Skin epidermis (tissue), 12 donors: ENCODE measurements at regions not wholly inside any gene's neighbourhood (a gene's known extent, or its start where the extent isn't known, plus 50 kb on each side); places are given as distances from the start of the nearest gene placed in this dataset.
"Not testable (repeated sequence)": the region's sequence is repeated elsewhere in the genome, so short reads cannot be mapped to it uniquely, and the experiment has no call there.

Experiments
- H3K27ac ChIP-seq, 21 experiments: fragments of 200-600 bp; sonication (generic) in 11 of 21; one replicate each; pipeline ENCODE4 v1.5.0; 2020; ENCODE audit warnings: mild to moderate bottlenecking in 3 of 21, inconsistent platforms in 2 of 21, moderate library complexity in 2 of 21
- H3K4me3 ChIP-seq, 7 experiments: fragments of 200-600 bp; sonication (generic) in 2 of 7; one replicate each; pipeline ENCODE4 v1.5.0; 2020; ENCODE audit warnings: inconsistent platforms in 2 of 7, mild to moderate bottlenecking in 2 of 7, moderate library complexity in 1 of 7

DNA sequence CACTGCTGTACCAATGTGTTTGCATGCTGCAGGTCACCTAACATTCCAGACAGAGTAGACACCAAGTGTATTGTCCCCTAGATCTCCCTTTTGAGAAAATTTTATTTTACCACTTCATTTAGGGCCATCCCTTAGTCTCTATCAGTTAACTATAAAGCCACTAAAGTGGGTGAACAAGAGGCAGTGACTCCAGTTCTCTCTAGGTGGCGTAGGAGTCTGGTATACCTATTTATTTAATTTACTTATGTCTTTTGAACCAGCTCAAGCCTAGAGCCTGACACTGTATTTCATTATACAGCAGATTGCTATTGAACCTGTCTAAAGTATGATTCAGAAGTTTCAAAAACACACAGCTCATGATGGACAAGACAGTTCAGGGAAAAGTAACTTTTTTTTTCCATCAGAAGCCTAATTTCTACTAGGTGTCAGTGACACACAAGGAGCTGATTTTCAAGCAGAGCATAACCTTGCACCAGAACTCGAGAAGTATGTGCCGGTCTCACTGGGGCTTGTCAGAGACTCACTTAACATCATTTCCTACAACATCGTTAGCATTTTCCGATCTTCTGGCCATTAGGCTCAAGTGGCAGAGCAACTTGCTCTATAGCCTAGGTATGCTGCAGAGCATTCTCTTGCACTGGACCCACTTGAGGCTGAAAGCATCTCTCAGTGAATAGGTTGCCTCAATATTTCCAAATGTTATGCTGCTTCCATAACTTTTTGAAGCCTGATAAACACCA lies 175.4 kb downstream of the CDC14C start:
- no peak overlapping the region for H3K4me3 ChIP-seq
- H3K27ac ChIP-seq, result no peak overlapping the region

DNA sequence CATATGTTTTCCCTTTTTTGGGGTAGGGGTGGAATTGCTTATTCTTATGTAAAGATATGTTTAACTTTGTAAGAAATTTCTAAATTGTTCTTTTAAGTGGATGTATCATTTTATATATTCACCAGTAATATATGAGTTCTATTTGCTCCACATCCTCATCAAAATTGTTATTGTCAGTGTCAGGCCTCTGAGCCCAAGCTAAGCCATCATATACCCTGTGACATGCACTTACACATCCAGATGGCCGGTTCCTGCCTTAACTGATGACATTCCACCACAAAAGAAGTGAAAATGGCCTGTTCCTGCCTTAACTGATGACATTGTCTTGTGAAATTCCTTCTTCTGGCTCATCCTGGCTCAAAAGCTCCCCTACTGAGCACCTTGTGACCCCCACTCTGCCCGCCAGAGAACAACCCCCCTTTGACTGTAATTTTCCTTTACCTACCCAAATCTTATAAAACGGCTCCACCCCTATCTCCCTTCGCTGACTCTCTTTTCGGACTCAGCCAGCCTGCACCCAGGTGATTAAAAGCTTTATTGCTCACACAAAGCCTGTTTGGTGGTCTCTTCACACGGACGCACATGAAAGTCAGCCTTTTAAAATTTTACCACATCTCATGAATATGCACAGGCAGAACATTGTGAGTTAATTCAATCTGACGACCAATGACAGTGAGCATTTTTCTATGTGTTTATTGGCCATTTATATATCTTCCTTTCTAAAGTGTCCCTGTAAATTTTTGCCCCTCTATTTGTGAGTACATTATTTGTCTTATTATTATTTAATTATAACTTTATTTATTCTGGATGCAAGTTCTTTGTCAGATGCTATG lies 176.8 kb downstream of the CDC14C start:
- not testable (repeated sequence) for H3K27ac ChIP-seq, H3K4me3 ChIP-seq

DNA sequence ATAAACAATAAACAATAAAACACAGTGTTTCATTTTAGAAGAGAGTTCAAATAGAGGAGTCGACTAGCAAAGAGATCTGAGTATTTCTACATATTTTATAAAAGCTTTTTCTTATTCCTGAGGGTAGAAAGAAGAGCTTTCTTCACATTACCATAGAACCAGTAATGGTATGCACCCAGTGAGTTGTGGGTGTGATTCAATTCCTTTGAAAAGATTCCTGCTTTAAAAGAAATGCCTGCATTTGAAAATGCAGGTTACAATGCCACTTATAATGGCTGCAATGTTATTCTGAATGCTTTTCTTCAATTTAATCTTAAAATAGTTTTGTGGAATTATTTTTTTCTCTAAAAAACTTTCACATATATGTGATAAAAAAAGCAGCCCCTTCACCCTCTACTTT lies 178.1 kb downstream of the CDC14C start:
- H3K4me3 ChIP-seq, result no peak overlapping the region
- no peak overlapping the region for H3K27ac ChIP-seq

DNA sequence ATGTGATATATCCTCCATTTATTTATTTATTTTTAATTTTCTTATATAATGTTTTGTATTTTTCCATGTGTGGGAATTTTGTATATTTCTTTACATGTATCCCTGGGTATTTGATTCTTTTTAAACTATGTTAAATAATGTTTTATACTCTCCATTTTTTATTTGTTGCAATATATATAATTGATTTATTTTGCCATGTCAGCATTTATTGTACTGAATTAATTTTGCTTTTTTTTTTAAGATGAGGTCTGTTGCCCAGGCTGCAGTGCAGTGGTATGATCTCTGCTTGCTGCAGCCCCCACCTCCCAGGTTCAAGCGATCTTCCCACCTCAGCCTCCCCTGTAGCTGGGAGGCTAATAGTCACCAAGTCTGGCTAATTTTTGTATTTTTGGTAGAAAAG lies 187.4 kb downstream of the CDC14C start:
- H3K27ac ChIP-seq, result no peak overlapping the region
- H3K4me3 ChIP-seq, result no peak overlapping the region

DNA sequence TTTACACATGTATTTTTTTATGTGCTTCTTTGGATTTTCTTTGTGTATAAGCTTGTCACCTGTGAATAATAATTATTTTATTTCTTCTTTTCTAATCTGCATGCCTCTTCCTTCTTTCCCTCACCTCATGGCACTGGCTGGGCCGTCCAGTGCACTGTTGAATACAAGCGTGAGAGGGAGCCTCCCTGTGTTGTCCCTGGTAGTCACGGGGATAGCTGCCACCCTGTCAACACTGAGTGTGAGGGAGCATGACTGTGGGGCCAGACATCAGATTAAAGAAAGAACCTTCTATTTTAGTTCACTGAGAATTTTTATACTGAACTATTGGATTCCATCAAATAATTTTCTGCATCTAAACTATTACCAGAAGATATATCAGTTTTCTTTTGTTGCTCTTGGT lies 187.9 kb downstream of the CDC14C start:
- Histone ChIP-seq H3K4me3 (no peak overlapping the region), H3K27ac (no peak overlapping the region)

DNA sequence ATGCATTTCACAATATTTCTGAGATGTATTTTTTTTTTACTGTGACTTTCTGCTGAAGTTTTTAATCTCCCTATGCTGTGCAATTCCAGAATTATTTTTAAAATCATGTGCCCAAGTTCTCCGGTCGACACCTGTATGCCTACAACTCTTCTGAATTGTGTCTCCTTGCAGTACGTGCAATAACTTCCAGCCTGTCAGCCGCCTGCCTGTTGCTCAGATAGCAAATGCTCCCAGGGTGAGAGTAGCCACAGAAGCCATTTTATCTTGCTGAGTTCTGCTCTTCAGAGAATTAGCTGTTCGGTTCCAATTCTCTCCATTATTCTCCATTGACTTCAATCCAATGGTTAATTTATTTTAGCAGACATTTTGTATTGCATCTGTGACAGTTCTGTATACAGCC lies 188.3 kb downstream of the CDC14C start:
- Histone ChIP-seq H3K27ac (no peak overlapping the region), H3K4me3 (no peak overlapping the region)

DNA sequence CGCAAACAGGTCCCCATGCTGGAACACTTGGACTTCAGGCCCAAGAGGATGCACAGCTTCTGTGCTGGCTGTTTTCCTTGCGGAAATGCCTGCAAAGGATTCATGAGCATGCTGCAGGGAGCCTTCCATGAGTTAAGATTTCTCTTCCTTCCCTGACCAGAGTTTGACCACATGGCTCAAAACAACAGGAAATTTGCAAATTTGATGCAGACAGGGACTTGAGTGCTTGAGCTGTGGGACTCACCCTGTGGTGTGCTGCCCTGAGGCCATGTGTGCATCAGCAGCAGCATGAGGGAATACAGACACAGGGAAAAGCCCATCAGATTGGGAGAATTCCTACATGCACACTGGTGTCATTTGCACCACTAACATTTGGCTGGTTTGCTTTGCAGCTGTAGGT lies 195.4 kb downstream of the CDC14C start:
- Histone ChIP-seq H3K4me3 (no peak overlapping the region), H3K27ac (no peak overlapping the region)

DNA sequence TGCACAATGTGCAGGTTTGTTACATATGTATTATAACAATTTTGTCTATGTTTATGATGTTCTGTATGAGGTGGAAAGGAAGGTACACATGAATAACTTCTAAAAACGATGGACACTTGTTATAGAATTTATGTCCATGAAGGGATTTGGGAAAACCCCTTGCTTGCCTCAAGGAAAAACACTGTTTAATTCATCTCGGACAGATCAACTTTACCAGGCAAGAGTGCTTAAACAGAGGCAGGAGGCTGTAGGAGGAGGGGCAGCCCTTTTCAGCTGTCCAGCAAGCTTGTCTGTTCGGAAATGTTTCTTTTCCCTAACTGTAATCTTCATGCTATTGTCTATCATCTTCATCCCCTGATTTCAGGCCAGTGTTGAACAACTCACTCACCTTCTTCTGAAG lies 200.9 kb downstream of the CDC14C start:
- Histone ChIP-seq H3K4me3 (no peak overlapping the region), H3K27ac (no peak overlapping the region)

DNA sequence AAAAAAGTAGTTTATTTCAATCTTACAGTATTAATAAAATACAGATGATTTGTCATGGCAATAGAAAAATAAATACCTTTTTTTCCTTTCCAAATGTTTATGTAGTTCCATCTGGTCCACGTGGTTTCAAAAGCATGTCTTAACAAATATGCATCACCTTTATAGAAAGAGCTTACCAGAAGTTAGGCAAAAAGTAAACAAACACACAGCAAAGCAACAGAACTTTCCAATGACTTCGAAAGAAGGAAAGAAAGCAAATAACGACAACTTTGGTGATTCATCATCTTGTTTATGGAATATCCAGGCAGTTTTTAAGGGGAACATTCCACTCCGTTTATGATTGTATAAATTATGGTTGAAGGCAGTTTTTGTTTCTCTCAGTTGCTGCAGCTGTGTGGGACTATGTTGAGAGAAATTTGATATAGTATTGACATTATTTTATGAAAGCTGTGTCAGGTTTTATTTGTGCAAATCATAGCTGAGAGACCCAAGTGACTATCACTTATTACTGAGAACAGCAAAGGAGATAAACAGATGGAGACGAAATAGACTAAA lies 203.1 kb downstream of the CDC14C start:
- no peak overlapping the region for H3K27ac ChIP-seq
- H3K4me3 ChIP-seq, result no peak overlapping the region

DNA sequence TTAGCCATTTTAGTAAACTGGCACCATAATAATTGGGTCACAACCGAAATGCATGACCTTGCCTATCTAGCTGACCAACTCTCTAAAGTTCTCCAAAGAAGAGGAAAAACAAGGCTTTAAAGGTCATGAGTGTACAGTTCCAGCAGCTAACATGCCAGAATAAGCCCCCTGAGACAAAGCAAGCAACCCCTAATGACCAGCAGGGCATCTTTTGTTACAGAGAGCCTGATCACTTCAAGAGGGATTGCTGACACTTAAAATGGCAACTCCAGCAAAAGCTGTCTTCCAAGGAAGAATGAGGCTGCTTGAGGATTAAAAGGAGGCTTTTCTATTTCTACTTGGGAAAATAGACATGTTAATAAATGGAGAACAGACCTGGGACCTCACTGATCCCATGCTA lies 213.6 kb downstream of the CDC14C start:
- H3K4me3 ChIP-seq, result no peak overlapping the region
- no peak overlapping the region for H3K27ac ChIP-seq

DNA sequence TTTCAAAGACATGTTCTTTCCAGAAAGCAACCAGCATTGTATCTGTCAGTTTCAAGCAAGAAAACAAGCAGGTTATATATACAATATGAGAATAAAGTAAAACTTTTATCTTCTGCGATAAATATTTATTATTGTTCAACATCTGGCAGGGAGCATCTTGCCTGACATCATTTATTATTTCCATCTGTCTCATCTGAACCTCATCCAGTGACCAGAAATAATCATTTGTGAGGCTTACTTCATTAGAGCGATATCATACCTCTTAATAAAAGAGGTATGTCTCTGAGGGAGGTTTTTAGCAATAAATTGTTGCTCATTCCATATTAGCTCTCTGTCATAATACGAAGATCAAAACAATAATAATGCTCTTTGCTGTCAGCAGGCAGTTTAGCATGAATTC lies 226.1 kb downstream of the CDC14C start:
- H3K27ac ChIP-seq, result no peak overlapping the region
- no peak overlapping the region for H3K4me3 ChIP-seq

DNA sequence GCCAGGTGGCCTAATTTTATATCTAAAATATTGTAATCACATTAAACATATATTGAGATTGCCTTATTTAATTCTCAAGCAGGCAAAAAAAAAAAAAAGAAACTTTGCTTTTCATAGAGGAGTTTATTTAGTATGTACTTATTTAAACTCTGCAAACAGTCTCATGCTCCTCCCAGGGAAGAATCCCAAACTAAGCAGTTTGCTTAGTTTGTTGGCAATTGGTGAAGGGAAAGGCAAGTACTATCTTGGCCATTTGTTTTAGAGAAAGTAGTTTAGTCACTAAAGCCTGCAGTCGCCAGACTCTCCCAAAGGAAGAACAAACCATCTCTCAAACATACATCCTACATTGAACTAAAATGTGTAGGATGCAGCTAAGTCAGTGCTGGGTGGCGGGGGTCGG lies 226.8 kb downstream of the CDC14C start:
- no peak overlapping the region for H3K27ac ChIP-seq
- H3K4me3 ChIP-seq, result no peak overlapping the region

DNA sequence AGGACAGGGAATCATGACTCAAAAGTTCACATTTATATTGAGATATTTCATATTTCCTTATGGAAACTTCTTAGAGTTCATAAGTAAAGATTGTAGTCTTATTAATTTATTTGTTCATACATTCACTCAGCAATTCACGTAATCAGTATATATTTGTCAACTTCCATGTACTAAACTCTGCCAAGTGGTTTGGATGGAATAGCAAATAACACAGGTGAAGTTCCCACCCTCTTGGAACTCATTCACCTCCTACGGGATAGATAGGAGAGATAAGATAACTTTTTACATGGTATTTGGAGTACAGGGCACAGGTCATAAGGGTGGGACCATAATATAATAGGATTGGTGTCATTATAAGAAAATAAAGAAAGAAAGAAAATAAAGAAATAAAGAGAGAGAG lies 234.0 kb downstream of the CDC14C start:
- no peak overlapping the region for H3K27ac ChIP-seq
- no peak overlapping the region for H3K4me3 ChIP-seq

DNA sequence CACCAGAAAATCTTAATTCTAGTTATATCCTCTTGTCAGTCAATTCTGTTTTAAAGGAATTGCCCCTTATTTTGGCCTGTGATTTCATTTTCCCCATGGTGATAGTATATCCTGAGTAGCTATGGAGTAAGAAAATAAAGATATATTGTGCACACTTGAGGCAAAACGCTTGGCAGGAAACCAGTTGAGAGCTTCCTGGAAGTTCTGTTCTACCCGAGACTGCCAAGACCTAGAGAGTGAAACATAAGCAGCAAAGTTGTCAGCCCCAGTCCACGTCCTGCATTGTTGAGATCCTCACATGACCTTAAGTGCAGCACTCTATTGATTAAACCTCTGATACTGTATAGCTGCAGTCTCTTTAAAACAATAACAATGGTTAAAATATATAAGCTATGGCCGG lies 235.2 kb downstream of the CDC14C start:
- H3K27ac ChIP-seq, result no peak overlapping the region
- H3K4me3 ChIP-seq, result no peak overlapping the region

DNA sequence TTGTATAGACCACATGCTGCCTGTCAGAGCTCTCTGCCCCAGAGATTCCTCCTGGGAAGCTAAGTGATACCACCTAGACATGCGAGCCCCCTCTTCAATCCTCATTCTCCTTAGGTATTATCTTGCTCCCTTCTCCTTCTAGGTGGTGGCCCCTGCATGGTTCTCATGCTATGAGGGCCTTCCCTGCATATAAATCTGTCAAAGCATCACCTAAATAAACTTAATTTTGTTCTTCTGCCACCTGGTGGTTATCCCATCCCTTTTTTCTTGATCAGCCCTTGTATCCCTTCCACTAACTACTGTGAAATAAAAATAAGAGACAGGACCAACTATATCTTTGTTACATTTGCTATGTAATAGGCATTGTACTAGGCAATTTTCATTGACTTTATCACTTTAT lies 242.1 kb downstream of the CDC14C start:
- Histone ChIP-seq H3K27ac (no peak overlapping the region), H3K4me3 (no peak overlapping the region)

DNA sequence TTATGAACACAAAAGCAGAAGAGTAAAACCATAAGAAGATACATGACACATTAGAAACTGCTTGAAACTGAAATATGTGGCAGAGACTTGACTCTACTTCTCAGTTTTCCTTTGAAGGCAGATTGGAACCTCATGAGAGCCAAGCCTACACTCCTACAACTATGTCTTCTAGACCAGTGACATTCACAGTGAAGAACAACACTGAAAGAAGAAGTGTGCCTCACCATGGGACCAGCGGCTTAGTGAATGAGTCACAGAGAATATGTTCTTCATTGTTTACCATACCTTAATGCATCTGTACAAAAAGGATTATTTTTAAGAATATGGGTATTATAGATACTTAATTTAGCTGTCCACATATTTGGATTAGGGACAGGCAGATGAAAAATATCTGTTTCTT lies 248.3 kb downstream of the CDC14C start:
- Histone ChIP-seq H3K4me3 (no peak overlapping the region), H3K27ac (no peak overlapping the region)

DNA sequence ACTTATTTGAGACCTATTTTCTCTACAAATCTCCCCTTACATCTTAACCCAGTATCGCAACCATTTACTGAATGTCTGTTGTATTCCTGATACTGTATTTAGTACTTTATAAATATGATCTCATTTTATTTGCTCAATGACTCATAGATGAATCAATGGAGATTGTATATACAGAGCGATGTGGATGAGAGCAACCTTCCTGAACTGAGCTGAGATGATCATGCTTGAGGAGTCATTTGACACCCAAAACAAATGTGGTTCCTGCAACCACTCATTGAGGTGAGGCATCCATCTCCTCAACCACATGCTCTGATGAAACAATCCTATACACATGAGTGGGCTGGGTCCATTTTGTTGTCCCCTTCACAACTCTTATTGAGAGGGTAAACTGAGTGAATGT lies 250.0 kb downstream of the CDC14C start:
- Histone ChIP-seq H3K4me3 (no peak overlapping the region), H3K27ac (no peak overlapping the region)

DNA sequence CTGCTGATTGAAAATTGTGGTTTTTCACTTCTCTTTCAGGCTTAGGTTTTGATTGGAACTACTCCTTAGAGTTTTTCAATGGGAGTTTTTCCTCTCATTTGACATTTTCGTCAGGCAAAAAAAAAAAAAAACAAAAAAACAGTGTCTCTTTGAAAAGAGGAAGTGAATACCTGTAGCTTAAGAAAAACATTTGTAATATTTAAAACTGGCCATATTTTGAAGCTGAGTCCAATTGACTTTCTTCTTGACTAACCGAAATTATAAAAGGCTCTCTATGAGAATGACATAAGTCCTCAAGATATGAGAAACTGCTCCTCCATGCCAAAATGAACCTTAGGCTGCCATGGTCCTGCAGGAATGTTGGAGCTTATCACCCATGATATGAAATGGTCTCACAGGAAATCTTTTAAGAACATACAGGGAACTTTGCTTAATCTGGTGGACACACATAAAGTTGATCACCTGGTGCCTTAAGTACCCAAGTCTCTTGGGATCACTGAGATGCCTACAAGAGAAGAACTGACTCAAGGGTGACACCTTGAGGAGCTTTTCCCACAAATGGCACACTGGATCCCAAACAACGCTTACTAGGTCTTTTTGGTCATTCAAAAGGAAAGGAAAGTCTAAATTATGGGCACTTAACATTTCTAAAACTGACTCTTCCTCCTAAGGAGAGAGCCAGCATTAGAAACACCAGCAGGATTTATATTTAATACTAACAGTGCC lies 263.4 kb downstream of the CDC14C start:
- Histone ChIP-seq H3K27ac (no peak overlapping the region), H3K4me3 (no peak overlapping the region)

DNA sequence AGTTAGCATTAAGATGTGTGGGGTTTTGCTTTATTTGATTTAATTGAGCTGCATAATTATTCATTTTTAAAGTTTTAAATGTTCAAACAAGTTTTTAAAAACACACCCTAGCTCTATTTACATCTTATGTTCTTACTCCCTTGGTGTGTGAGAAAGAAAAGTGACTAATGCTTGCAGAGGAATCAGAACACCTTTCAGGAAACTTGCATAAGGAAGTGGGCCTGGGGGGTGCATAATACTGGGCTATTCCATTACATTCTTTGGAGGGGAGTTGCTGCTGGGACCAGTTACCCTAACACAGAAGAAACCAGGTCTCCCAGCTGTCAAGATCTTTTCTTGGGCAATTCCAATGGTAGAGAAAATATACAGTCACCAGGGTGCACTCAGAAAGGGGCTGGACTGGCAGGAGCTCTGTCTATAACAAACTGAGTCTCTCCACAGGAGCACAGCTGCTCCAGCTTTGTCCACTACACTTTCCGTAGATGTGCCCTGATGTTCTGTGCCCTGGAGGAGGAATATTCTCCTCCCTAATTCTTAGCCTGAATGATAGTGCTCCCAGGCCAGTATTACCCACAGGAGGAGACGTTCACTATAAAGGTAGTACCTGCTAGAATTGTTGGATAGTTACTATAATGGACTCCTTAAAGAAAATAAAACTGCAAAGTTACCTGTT lies 304.2 kb downstream of the CDC14C start:
- Histone ChIP-seq H3K4me3 (no peak overlapping the region), H3K27ac (no peak overlapping the region)

DNA sequence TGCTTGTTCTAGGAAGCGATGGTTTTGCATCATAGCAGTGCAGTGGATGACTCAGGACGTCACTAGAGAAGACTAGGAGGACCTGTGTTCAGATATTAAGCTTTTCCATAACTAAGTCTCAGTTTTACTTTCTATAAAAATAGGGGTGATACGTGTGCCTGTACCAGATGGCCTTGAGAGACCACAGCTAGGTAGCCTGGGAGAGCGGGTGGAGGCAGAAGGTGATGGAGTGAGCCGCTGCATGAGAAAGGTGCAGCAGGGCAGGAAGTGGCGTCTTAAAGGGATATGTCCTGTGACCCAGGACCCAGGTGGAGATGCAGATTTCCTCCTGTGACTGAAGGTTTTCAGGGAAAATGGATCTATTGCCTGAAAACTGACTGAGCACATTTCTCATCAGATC lies 304.9 kb downstream of the CDC14C start:
- Histone ChIP-seq H3K4me3 (no peak overlapping the region), H3K27ac (no peak overlapping the region)
